Calu3 (cell line): ENCODE measurements at regions not wholly inside any gene's neighbourhood (a gene's known extent, or its start where the extent isn't known, plus 50 kb on each side); places are given as distances from the start of the nearest gene placed in this dataset.
A peak's percentile ranks its signal among the peaks of the same experiment; 100 is the strongest.

Experiments used
- BruUV-seq: library from RNA; stranded (reverse); fragments of 400-500 nt; replicated peaks from 2 replicates; lab custom pipeline; 2021; lab: Mats Ljungman, UMichigan
- CTCF ChIA-PET: fragments of 300-600 bp; sonication (Branson Sonifier 250); formaldehyde crosslinking; loops from one replicate; lab custom pipeline; 2022; ENCODE audit warnings: antibody characterized with exemption; lab: Charles Lee
- DNase-seq: peaks from one replicate; pipeline ENCODE4 v3.0.0; 2022
- H3K27ac Mint-ChIP-seq: one replicate; pipeline ENCODE4 v1.8.0; 2022; ENCODE audit warnings: mixed read lengths; ENCODE audit not compliant: unreplicated experiment
- H3K27me3 Mint-ChIP-seq: one replicate; pipeline ENCODE4 v1.8.0; 2022; ENCODE audit warnings: mixed read lengths; ENCODE audit not compliant: unreplicated experiment
- H3K36me3 Mint-ChIP-seq: one replicate; pipeline ENCODE4 v1.8.0; 2022; ENCODE audit warnings: mild to moderate bottlenecking, moderate library complexity, mixed read lengths; ENCODE audit not compliant: insufficient read depth, unreplicated experiment
- H3K4me1 Mint-ChIP-seq: one replicate; pipeline ENCODE4 v1.8.0; 2022; ENCODE audit warnings: mild to moderate bottlenecking, low read depth, mixed read lengths; ENCODE audit not compliant: unreplicated experiment
- H3K4me3 Mint-ChIP-seq: one replicate; pipeline ENCODE4 v1.8.0; 2022; ENCODE audit warnings: mild to moderate bottlenecking, low read depth, moderate library complexity, mixed read lengths; ENCODE audit not compliant: unreplicated experiment
- H3K9me3 Mint-ChIP-seq: one replicate; pipeline ENCODE4 v1.8.0; 2022; ENCODE audit warnings: low read depth, mixed read lengths; ENCODE audit not compliant: unreplicated experiment
- intact Hi-C: fragments of 100-400 bp; cut with micrococcal nuclease; formaldehyde crosslinking; loops from one replicate; pipeline ENCODE4 v1.10.0; 2022; ENCODE audit not compliant: unreplicated experiment
- TF ChIP-seq, protein P1 (sequence below): fragments of 200-600 bp; IDR thresholded peaks from one replicate; pipeline ENCODE4 v1.8.0; 2022; ENCODE audit warnings: antibody characterized with exemption; ENCODE audit not compliant: unreplicated experiment

DNA sequence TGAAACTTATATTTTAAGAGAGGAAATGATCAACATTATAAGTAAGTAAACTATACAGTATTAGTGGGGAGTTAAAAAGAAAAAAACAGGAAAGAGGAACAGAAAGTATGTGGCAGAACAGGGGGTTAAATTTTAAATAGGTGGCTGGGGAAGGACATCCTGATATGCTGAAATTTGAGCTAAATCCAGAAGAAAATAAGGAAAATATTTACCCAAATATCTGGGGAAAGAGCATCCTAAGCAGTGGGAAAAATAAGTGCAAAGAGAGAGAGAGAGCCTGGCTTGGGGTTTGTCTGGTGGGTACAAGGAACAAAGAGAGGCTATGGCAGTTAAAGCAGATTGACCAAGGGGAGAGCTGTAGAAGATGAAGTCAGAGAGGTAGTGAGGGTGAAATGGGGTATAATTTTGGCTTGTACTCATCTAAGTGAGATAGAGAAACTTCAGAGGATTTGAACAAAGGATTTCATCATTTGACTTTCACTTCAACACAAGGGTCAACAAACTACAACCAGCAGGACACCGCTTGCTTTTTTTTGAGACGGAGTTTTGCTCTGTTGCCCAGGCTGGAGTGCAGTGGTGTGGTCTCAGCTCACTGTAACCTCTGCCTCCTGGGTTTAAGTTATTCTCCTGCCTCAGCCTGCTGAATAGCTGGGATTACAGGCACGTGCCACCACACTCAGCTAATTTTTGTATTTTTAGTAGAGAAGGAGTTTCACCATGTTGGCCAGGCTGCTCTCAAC is 328.4 kb upstream of the CNR1 start:
- TF ChIP-seq, protein P1, sequence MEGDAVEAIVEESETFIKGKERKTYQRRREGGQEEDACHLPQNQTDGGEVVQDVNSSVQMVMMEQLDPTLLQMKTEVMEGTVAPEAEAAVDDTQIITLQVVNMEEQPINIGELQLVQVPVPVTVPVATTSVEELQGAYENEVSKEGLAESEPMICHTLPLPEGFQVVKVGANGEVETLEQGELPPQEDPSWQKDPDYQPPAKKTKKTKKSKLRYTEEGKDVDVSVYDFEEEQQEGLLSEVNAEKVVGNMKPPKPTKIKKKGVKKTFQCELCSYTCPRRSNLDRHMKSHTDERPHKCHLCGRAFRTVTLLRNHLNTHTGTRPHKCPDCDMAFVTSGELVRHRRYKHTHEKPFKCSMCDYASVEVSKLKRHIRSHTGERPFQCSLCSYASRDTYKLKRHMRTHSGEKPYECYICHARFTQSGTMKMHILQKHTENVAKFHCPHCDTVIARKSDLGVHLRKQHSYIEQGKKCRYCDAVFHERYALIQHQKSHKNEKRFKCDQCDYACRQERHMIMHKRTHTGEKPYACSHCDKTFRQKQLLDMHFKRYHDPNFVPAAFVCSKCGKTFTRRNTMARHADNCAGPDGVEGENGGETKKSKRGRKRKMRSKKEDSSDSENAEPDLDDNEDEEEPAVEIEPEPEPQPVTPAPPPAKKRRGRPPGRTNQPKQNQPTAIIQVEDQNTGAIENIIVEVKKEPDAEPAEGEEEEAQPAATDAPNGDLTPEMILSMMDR = no peak
- no peak for DNase-seq
- Mint-ChIP-seq H3K4me3 (no peak overlapping the region), H3K27ac (no peak overlapping the region), H3K9me3 (no peaks in the 10 kb centered on the region), H3K4me1 (no peaks in the 10 kb centered on the region), H3K36me3 (no peaks in the 10 kb centered on the region), H3K27me3 (no peaks in the 10 kb centered on the region)
- intact Hi-C loops = loop anchor here (5.0 kb wide), 1 partner anchor 288 kb away; no protein-coding TSS in a partner anchor
- no TSS peak for BruUV-seq
- CTCF ChIA-PET = no interaction called here

DNA sequence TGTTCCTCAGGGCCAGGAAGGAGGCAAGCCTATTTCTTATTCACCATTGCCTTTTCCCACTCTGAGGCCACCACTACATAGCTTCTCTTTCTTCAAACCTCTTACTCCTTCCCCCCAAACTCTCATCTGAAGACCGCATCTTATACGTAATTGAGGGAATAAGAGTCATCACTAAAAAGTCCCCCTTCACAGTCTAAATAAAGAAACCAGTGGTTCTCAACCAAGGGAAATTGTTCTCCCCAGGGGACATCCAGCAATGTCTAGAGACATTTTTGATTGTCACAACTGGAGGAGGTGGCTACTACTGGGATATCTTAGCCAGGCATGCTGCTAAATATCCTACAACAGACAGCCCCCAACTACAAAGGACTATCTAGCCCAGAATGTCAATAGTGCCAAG is 327.6 kb upstream of the CNR1 start:
- TF ChIP-seq, protein P1 = no peak
- H3K9me3 Mint-ChIP-seq = no peaks in the 10 kb centered on the region
- no peaks in the 10 kb centered on the region for H3K4me1 Mint-ChIP-seq
- H3K27ac Mint-ChIP-seq = no peak overlapping the region
- H3K27me3 Mint-ChIP-seq = no peaks in the 10 kb centered on the region
- H3K4me3 Mint-ChIP-seq = no peak overlapping the region
- DNase-seq = no peak
- no TSS peak for BruUV-seq
- no peaks in the 10 kb centered on the region for H3K36me3 Mint-ChIP-seq
- intact Hi-C loops = loop anchor here (2.0 to 5.0 kb wide), 2 partner anchors 289 to 377 kb away; no protein-coding TSS in a partner anchor
- CTCF ChIA-PET = interaction anchor here (1.8 kb wide), 1 partner anchor 564 kb away, joined by 10 read pairs; no protein-coding TSS in a partner anchor

DNA sequence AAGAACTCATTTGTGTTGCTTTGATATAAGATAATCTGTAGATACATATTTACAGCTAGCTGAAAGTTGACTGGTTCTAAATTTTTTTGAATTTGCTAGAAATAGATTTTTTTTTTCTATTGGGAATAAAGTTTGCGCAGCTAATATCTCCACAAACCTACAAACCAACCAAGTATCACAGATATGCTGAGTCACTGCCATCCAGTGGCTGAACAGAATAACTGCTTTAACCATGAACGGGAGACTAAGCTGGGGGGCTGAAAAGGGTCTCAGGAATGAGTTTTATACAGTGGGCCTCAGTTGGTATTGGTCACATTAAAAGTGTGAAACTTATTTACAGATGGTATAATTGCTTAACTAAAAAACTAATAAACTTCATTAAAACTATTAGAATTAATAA is 326.7 kb upstream of the CNR1 start:
- no peak overlapping the region for H3K27ac Mint-ChIP-seq

DNA sequence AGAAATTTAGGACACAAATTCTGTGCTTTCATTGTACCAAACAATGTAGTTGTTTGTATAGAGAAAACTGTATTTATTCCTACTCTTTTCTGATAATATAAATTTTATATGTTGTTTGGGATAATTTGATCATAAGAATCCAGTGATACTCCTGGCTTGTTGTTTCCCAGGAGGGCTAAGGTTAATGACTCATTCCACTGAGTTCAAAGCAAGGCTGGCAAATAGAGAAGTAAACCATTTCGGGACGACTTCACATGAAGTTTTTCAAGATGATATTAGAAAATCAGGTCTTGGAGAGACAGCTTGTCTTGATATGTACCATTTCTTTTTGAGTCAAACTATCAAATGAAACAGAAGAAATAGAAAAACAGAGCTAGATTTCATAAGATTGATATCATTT is 326.1 kb upstream of the CNR1 start:
- Mint-ChIP-seq H3K4me1 (no peaks in the 10 kb centered on the region), H3K4me3 (no peak overlapping the region), H3K36me3 (no peaks in the 10 kb centered on the region), H3K27ac (no peak overlapping the region), H3K27me3 (no peaks in the 10 kb centered on the region), H3K9me3 (no peaks in the 10 kb centered on the region)
- no peak for DNase-seq
- no TSS peak for BruUV-seq
- TF ChIP-seq, protein P1 = no peak
- CTCF ChIA-PET = interaction anchor here (0.7 to 1.8 kb wide), 2 partner anchors 562 to 1402 kb away, joined by 3 to 10 read pairs; partner anchors contain the start of gene GJA10
- intact Hi-C loops = loop anchor here (1.0 to 5.0 kb wide), 3 partner anchors 290 to 563 kb away; no protein-coding TSS in a partner anchor

More for the DNA sequence above, 326.7 kb upstream of the CNR1 start:
- Mint-ChIP-seq H3K27me3 (no peaks in the 10 kb centered on the region), H3K4me3 (no peak overlapping the region), H3K4me1 (no peaks in the 10 kb centered on the region), H3K9me3 (no peaks in the 10 kb centered on the region), H3K36me3 (no peaks in the 10 kb centered on the region)
- BruUV-seq = no TSS peak
- intact Hi-C loops = loop anchor here (1.0 to 5.0 kb wide), 3 partner anchors 289 to 564 kb away; no protein-coding TSS in a partner anchor
- peak; percentile 9 for DNase-seq
- CTCF ChIA-PET = interaction anchor here (0.7 to 1.8 kb wide), 2 partner anchors 563 to 1401 kb away, joined by 3 to 10 read pairs; partner anchors contain the start of gene GJA10
- TF ChIP-seq, protein P1 = peak; percentile 26
